ENCODE measurements at regions not wholly inside any gene's neighbourhood (a gene's known extent, or its start where the extent isn't known, plus 50 kb on each side); places are given as distances from the start of the nearest gene placed in this dataset.

GRCh38 chr9:89939181-89939580 is 334.4 kb downstream of the GADD45G start:
- no peaks in the 10 kb centered on the region for H3K36me3 ChIP-seq (ENCODE audit: control insufficient read depth, insufficient read depth, low read length)
- H3K4me3 ChIP-seq (ENCODE audit: low read depth, low read length): no peak overlapping the region
- H3K9me3 ChIP-seq: no peaks in the 10 kb centered on the region
- DNase-seq: no peak
- H3K4me1 ChIP-seq: no peaks in the 10 kb centered on the region; the same call in 1 of the 2 replicates
- TF ChIP-seq, protein P1, sequence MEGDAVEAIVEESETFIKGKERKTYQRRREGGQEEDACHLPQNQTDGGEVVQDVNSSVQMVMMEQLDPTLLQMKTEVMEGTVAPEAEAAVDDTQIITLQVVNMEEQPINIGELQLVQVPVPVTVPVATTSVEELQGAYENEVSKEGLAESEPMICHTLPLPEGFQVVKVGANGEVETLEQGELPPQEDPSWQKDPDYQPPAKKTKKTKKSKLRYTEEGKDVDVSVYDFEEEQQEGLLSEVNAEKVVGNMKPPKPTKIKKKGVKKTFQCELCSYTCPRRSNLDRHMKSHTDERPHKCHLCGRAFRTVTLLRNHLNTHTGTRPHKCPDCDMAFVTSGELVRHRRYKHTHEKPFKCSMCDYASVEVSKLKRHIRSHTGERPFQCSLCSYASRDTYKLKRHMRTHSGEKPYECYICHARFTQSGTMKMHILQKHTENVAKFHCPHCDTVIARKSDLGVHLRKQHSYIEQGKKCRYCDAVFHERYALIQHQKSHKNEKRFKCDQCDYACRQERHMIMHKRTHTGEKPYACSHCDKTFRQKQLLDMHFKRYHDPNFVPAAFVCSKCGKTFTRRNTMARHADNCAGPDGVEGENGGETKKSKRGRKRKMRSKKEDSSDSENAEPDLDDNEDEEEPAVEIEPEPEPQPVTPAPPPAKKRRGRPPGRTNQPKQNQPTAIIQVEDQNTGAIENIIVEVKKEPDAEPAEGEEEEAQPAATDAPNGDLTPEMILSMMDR (IDR thresholded peaks at IDR 0.05; ENCODE audit: insufficient read depth in 1 of 2, low read depth in 1 of 2, low read length in 1 of 2, severe bottlenecking in 1 of 2, unreplicated experiment in 1 of 2): no peak
- H3K9me3 Mint-ChIP-seq (ENCODE audit: unreplicated experiment): no peaks in the 10 kb centered on the region
- intact Hi-C loops (cut with micrococcal nuclease; ENCODE audit: unreplicated experiment): no loop called here
- no TSS peak for BruUV-seq (replicated peaks)
- H3K4me3 Mint-ChIP-seq (ENCODE audit: unreplicated experiment): no peak overlapping the region
- H3K27ac Mint-ChIP-seq (ENCODE audit: unreplicated experiment): no peak overlapping the region
- H3K4me1 Mint-ChIP-seq (ENCODE audit: low read depth, unreplicated experiment): no peaks in the 10 kb centered on the region
- POLR2A ChIA-PET: no interaction called here
- no peaks in the 10 kb centered on the region for H3K36me3 Mint-ChIP-seq (ENCODE audit: insufficient read depth, unreplicated experiment)
- CTCF ChIA-PET: no interaction called here
- no peaks in the 10 kb centered on the region for H3K27me3 ChIP-seq (replicated peaks; ENCODE audit: control insufficient read depth, insufficient read depth, low read length)
- H3K27me3 Mint-ChIP-seq (ENCODE audit: insufficient read depth, unreplicated experiment): peaks cover 2% of the 10 kb centered on the region

DNA sequence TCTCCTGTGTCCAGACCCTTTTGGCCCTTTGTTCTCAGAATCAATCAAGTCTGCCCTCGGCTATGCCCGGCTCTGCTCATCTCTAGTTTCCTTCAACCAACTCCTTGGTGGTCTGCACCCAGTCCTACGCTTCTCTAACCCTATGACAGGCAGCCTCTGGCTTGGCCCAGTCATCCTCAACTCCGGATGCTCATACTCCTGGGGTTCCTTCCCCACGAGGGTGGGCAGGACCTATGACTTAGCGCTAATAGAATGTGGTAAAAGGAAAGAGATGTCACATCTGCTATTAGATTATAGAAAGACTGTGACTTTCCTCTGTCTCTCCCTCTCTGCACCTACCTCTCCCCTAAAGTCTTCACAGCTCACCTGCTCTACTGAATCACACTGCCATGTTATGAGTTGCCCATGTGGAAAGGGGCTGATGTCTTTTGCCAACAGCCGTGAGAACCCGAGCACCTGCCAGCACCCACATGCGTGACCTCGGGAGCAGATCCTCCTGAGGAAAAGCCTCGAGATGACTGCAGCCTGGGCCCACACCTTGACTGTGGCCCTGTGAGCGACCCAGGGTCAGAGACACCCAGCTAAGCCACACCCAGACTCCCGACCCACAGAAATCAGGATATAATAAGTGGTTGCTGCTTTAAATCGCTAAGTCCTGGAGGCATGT is 334.9 kb downstream of the GADD45G start:
- DNase-seq: no peak
- Mint-ChIP-seq H3K27ac (ENCODE audit: unreplicated experiment) (no peak overlapping the region), H3K9me3 (ENCODE audit: unreplicated experiment) (no peaks in the 10 kb centered on the region), H3K36me3 (ENCODE audit: insufficient read depth, unreplicated experiment) (no peaks in the 10 kb centered on the region), H3K27me3 (ENCODE audit: insufficient read depth, unreplicated experiment) (peaks cover 2% of the 10 kb centered on the region), H3K4me3 (ENCODE audit: unreplicated experiment) (no peak overlapping the region), H3K4me1 (ENCODE audit: low read depth, unreplicated experiment) (no peaks in the 10 kb centered on the region)
- H3K9me3 ChIP-seq: no peaks in the 10 kb centered on the region
- no peaks in the 10 kb centered on the region for H3K27me3 ChIP-seq (replicated peaks; ENCODE audit: control insufficient read depth, insufficient read depth, low read length)
- TF ChIP-seq, protein P1 (IDR thresholded peaks at IDR 0.05; ENCODE audit: insufficient read depth in 1 of 2, low read depth in 1 of 2, low read length in 1 of 2, severe bottlenecking in 1 of 2, unreplicated experiment in 1 of 2): no peak
- intact Hi-C loops (cut with micrococcal nuclease; ENCODE audit: unreplicated experiment): no loop called here
- no TSS peak for BruUV-seq (replicated peaks)
- CTCF ChIA-PET: no interaction called here
- no peaks in the 10 kb centered on the region for H3K36me3 ChIP-seq (ENCODE audit: control insufficient read depth, insufficient read depth, low read length)
- POLR2A ChIA-PET: no interaction called here
- no peaks in the 10 kb centered on the region; the same call in 1 of the 2 replicates for H3K4me1 ChIP-seq
- H3K4me3 ChIP-seq (ENCODE audit: low read depth, low read length): no peak overlapping the region

DNA sequence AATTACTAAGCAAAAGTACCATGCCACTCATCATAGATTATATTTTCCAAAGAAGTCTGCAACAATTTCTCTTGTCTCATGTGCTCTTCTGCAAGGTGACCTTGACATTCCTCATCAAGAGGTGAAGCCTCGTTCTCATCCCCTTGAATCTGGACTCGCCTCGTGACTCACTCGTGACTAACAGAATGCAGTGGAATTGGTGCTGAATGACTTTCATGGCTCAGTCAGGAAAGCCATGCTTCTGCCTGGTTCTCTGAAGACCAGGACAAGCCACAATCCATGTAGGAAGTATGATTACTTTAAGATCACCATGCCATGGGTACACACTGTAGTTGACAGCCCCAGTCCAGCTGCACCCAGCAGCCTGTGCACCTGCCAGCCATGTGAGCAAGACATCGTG is 335.8 kb downstream of the GADD45G start:
- Histone ChIP-seq H3K4me3 (ENCODE audit: low read depth, low read length) (no peak overlapping the region), H3K36me3 (ENCODE audit: control insufficient read depth, insufficient read depth, low read length) (no peaks in the 10 kb centered on the region), H3K27me3 (replicated peaks; ENCODE audit: control insufficient read depth, insufficient read depth, low read length) (no peaks in the 10 kb centered on the region), H3K9me3 (no peaks in the 10 kb centered on the region), H3K4me1 (no peaks in the 10 kb centered on the region; the same call in 1 of the 2 replicates)
- DNase-seq: no peak
- intact Hi-C loops (cut with micrococcal nuclease; ENCODE audit: unreplicated experiment): no loop called here
- Mint-ChIP-seq H3K27me3 (ENCODE audit: insufficient read depth, unreplicated experiment) (peaks cover 2% of the 10 kb centered on the region), H3K4me3 (ENCODE audit: unreplicated experiment) (no peak overlapping the region), H3K27ac (ENCODE audit: unreplicated experiment) (no peak overlapping the region), H3K36me3 (ENCODE audit: insufficient read depth, unreplicated experiment) (no peaks in the 10 kb centered on the region), H3K9me3 (ENCODE audit: unreplicated experiment) (no peaks in the 10 kb centered on the region), H3K4me1 (ENCODE audit: low read depth, unreplicated experiment) (no peaks in the 10 kb centered on the region)
- ChIA-PET POLR2A (no interaction called here), CTCF (no interaction called here)
- BruUV-seq (replicated peaks): no TSS peak
- TF ChIP-seq, protein P1 (IDR thresholded peaks at IDR 0.05; ENCODE audit: insufficient read depth in 1 of 2, low read depth in 1 of 2, low read length in 1 of 2, severe bottlenecking in 1 of 2, unreplicated experiment in 1 of 2): no peak

Data from Caco-2 (cell line).